GM12892 (cell line): ENCODE measurements at regions not wholly inside any gene's neighbourhood (a gene's known extent, or its start where the extent isn't known, plus 50 kb on each side); places are given as distances from the start of the nearest gene placed in this dataset.

Experiments
- POLR2A ChIP-seq: IDR thresholded peaks from 2 replicates; pipeline ENCODE4 v1.6.1; 2011; ENCODE audit warnings: low read depth, low read length, control low read depth
- POLR2AphosphoS5 ChIP-seq: IDR thresholded peaks from 2 replicates; pipeline ENCODE4 v1.6.1; 2011; ENCODE audit warnings: low read depth, low read length, control low read depth

GRCh38 chr22:47623066-47623762 is 860.8 kb downstream of the TBC1D22A start:
- no peak for TF ChIP-seq POLR2A
- TF ChIP-seq POLR2AphosphoS5 = no peak
